ENCODE measurements at regions not wholly inside any gene's neighbourhood (a gene's known extent, or its start where the extent isn't known, plus 50 kb on each side); places are given as distances from the start of the nearest gene placed in this dataset.
"Not testable (repeated sequence)": the region's sequence is repeated elsewhere in the genome, so short reads cannot be mapped to it uniquely, and the experiment has no call there.

DNA sequence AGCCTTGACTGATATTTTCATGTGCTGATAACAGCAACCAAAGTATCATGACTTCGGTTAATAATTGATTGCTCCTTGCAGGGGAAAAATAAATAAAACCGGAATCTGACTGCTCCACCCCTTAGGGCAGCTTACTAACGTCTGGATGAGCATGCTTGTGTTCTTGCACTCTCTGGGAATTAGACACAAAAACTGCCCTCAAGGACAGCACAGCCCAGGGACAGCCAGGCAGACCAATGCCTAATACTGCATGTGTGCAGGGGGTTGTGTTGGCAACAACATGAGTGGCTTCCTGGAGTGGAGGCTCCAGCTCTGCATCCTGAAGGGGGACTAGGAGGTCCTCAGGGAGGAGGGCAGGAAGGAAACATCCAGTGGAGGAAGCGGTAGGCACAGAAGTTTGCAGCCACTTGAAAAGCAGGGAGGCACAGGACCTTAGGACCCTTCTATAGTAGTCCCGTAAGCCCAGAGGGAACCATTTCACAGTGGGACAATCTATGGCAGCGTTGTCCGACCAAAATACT lies 205.4 kb upstream of the IRF2BP2 start:
- intact Hi-C loops (cut with DNase I); H3K27me3 ChIP-seq; H3K4me3 ChIP-seq; H3K9me3 ChIP-seq; DNase-seq; H3K36me3 ChIP-seq: not testable (repeated sequence)
- peak; percentile 42 to 71 (median 61) for ATAC-seq
- TF ChIP-seq POLR2A (IDR thresholded peaks at IDR 0.05) = peak; percentile 29
- Histone ChIP-seq H3K4me1 (peaks cover 0 to 10% (median 4%) of the 10 kb centered on the region in 4 donors), H3K27ac (peak overlapping the region; percentile 57 to 97 (median 90))
- WGBS (ENCODE audit: insufficient coverage, low coverage, low lambda C conversion rate, missing lambda C conversion rate) = 19% methylated on average over 3 of the region's 7 CpGs

GRCh38 chr1:234814235-234814634 lies 204.3 kb upstream of the IRF2BP2 start:
- WGBS (ENCODE audit: insufficient coverage, low coverage, low lambda C conversion rate, missing lambda C conversion rate) = 100% methylated on average over 1 of the region's 7 CpGs
- intact Hi-C loops (cut with DNase I); H3K4me3 ChIP-seq; ATAC-seq; H3K27me3 ChIP-seq; H3K36me3 ChIP-seq; DNase-seq; H3K9me3 ChIP-seq: not testable (repeated sequence)
- H3K4me1 ChIP-seq = peaks cover 0 to 10% (median 4%) of the 10 kb centered on the region in 4 donors
- H3K27ac ChIP-seq = peak overlapping the region in 1 of 3 donors; percentile 56

DNA sequence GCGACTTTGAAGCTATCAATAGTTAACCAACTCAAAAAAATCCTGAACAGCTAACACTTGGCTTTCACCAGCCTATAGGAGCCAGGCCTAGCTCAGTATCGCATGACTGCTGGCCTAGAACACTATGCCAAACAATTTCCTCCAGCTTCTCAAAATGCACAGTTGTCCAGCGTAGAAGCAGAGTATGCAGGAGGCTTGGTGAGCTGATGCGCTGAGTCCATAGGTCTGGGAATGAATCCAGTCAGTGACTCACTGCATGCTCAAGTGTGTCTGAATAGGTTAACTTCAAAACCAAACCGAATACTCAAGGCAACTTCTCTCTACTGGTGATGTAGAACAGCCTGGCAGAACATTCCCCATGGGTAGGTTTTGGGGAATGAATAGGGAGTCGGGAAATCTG lies 201.8 kb upstream of the IRF2BP2 start:
- H3K27ac ChIP-seq; H3K36me3 ChIP-seq; H3K4me1 ChIP-seq; DNase-seq; ATAC-seq; H3K27me3 ChIP-seq; H3K9me3 ChIP-seq; H3K4me3 ChIP-seq; intact Hi-C loops (cut with DNase I): not testable (repeated sequence)
- WGBS (ENCODE audit: insufficient coverage, low coverage, low lambda C conversion rate, missing lambda C conversion rate) = no CpG with 5 or more reads among the region's 6 CpGs

- H3K4me1 ChIP-seq; H3K27ac ChIP-seq; H3K9me3 ChIP-seq; DNase-seq; H3K36me3 ChIP-seq; H3K4me3 ChIP-seq; intact Hi-C loops (cut with DNase I); H3K27me3 ChIP-seq; ATAC-seq: not testable (repeated sequence)
- WGBS (ENCODE audit: insufficient coverage, low coverage, low lambda C conversion rate, missing lambda C conversion rate) = 49% methylated on average over 2 of the region's 4 CpGs
Measured at GRCh38 chr1:234810726-234811125, 200.7 kb upstream of the IRF2BP2 start.

DNA sequence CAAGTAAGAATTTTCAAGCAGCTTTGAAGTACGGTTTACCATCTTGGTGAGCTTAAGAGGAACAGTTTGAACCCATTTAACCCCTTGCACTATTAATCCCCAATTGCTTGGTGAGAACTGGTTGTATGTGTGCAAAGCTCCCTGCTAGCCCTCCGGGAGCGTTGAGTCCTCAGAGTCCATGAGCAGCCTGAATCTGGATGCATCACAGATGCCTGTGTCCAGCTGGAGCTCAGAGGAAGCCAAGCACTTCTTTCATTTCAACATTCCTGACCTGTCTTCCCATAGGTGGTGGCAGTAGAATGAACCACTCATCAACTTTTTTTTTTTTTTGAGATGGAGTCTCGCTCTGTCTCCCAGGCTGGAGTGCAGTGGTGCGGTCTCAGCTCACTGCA lies 199.9 kb upstream of the IRF2BP2 start:
- H3K27ac ChIP-seq; H3K4me3 ChIP-seq; H3K36me3 ChIP-seq; DNase-seq; ATAC-seq; H3K27me3 ChIP-seq; intact Hi-C loops (cut with DNase I); H3K9me3 ChIP-seq; H3K4me1 ChIP-seq: not testable (repeated sequence)
- 78% methylated on average over 1 of the region's 5 CpGs for WGBS (ENCODE audit: insufficient coverage, low coverage, low lambda C conversion rate, missing lambda C conversion rate)

DNA sequence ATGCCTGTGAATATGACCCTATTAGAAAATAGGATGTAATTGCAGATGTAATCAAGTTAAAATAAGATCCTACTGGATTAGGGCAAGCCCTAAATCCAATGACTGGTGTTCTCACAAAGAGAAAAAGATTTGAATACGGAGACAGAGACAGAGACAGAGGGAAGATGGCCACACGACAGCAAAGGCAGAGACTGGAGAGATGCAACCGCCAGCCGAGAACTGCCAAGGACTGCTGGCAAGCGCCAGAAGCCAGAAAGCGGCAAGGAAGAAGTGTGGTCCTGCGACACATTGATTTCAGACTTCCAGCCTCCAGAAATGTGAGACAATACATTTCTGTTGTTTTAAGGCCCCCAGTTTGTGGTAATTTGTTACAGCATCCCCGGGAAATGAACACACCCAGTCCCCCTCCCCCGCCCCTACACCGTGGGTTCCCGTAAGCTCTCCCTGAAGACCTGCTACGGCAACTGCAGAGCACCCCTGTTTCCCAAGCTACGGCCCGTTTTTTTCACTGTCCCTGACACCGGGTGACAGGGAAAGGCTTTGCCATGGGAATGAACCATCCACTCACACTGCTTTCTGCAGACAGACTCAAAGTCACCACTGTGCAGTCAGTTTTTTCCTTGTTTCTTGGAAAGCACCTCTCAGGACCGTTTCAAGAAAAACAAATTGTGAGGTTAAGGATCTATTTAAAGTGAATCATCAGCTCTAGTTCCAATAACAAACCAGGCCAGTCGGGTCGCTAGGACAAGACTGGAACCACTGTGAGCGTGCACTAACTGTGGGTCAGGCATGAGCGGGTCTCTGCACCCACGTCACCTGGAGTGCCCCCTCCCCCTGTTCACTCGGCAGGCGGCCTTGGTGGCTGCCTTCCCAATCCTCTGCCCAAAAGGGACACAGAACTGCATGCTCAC lies 199.2 kb upstream of the IRF2BP2 start:
- H3K27ac ChIP-seq; H3K9me3 ChIP-seq; H3K27me3 ChIP-seq; H3K4me1 ChIP-seq; DNase-seq; intact Hi-C loops (cut with DNase I); ATAC-seq; H3K36me3 ChIP-seq; H3K4me3 ChIP-seq: not testable (repeated sequence)
- WGBS (ENCODE audit: insufficient coverage, low coverage, low lambda C conversion rate, missing lambda C conversion rate) = 29% methylated on average over 3 of the region's 23 CpGs

GRCh38 chr1:234808459-234808858 lies 198.5 kb upstream of the IRF2BP2 start:
- intact Hi-C loops (cut with DNase I); H3K9me3 ChIP-seq; H3K4me3 ChIP-seq; H3K4me1 ChIP-seq; H3K27me3 ChIP-seq; H3K27ac ChIP-seq; H3K36me3 ChIP-seq; ATAC-seq; DNase-seq: not testable (repeated sequence)
- WGBS (ENCODE audit: insufficient coverage, low coverage, low lambda C conversion rate, missing lambda C conversion rate) = 56% methylated on average over 3 of the region's 7 CpGs

DNA sequence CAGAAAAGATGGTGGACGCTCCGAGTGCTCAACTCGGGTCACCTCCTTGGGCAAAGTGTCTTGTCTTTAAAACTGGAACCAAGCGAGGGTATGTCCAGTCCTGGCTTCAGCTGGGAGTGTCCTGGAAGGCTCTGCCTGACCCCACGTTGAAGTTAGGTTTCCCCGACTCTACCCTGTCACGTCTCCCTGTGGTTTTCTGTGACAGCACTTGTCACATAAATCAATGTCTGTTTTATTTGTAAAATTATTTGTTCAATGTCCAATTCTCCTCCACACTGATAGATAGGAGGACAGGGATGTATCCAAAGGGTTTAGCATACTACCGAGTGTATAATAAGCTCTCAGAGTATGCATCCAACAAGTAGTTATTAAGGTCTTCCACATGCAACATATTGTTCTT lies 197.7 kb upstream of the IRF2BP2 start:
- H3K27ac ChIP-seq; H3K9me3 ChIP-seq; H3K36me3 ChIP-seq; H3K4me3 ChIP-seq; intact Hi-C loops (cut with DNase I); H3K4me1 ChIP-seq; H3K27me3 ChIP-seq; DNase-seq: not testable (repeated sequence)
- 62% methylated on average over 3 of the region's 8 CpGs for WGBS (ENCODE audit: insufficient coverage, low coverage, low lambda C conversion rate, missing lambda C conversion rate)
- peak in 1 of 4 donors; percentile 10 for ATAC-seq

GRCh38 chr1:234802586-234802985 lies 192.6 kb upstream of the IRF2BP2 start:
- H3K27me3 ChIP-seq; H3K27ac ChIP-seq; intact Hi-C loops (cut with DNase I); H3K36me3 ChIP-seq; H3K9me3 ChIP-seq; H3K4me3 ChIP-seq; DNase-seq; H3K4me1 ChIP-seq: not testable (repeated sequence)
- ATAC-seq = peak in 1 of 4 donors; percentile 17
- WGBS (ENCODE audit: insufficient coverage, low coverage, low lambda C conversion rate, missing lambda C conversion rate) = 65% methylated on average over 2 of the region's 7 CpGs

DNA sequence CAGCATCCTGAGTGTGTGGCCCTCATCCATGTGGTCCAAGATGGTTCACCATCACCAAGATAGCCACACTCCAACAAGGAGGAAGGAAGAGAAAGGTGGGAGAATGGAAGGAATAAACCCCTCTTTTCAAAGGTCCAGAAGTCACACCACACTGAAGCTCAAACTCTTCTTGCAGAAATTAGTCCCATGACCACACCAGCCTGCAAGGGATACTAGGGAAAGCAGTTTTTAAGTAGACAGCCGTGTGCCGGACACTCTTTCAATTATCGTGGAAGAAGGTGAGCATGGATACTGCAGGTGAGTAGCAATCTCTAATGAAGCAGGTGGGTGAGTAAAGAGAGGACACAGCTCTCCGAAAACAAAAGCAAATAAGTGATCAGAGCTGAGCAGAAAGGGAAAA lies 191.7 kb upstream of the IRF2BP2 start:
- H3K36me3 ChIP-seq; DNase-seq; H3K9me3 ChIP-seq; ATAC-seq; H3K4me3 ChIP-seq; H3K27ac ChIP-seq; H3K4me1 ChIP-seq; intact Hi-C loops (cut with DNase I); H3K27me3 ChIP-seq: not testable (repeated sequence)
- 70% methylated on average over 3 of the region's 4 CpGs for WGBS (ENCODE audit: insufficient coverage, low coverage, low lambda C conversion rate, missing lambda C conversion rate)

DNA sequence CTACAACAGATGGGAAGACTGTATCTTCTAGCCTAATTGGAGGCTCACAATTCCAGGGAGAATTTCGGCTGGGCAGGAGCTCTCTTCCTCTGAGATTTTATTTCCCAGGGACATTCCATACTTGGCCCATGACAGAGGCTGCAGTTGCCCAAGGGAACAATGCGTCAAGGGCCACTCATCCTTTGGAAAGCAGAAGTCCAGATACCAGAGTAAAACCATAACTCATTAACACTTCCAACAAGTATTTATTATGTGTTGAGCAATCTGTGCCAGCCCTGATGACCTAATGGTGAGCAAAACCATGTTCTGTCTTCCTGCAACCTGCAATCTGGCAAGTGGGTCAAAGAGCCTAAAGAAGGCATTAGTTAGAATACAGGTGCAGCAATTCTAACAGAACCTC lies 191.2 kb upstream of the IRF2BP2 start:
- H3K36me3 ChIP-seq; DNase-seq; H3K4me3 ChIP-seq; H3K4me1 ChIP-seq; H3K9me3 ChIP-seq; H3K27me3 ChIP-seq; H3K27ac ChIP-seq; intact Hi-C loops (cut with DNase I): not testable (repeated sequence)
- ATAC-seq = peak in 3 of 4 donors; percentile 11 to 76 (median 27)
- WGBS (ENCODE audit: insufficient coverage, low coverage, low lambda C conversion rate, missing lambda C conversion rate) = no CpG with 5 or more reads among the region's 2 CpGs
